Gastrocnemius medialis (tissue), 4 donors: ENCODE measurements at regions not wholly inside any gene's neighbourhood (a gene's known extent, or its start where the extent isn't known, plus 50 kb on each side); places are given as distances from the start of the nearest gene placed in this dataset.

Experiments
- POLR2A ChIP-seq, 2 donors: fragments of 450-650 bp; IDR thresholded peaks; one replicate each; pipeline ENCODE4 v1.6.1; 2017; ENCODE audit warnings: antibody characterized with exemption in 2 of 2, mild to moderate bottlenecking in 2 of 2, moderate library complexity in 2 of 2
- TF ChIP-seq, protein P1 (sequence below), 5 experiments: fragments of 450-650 bp in 3 of 5; fragments of 200-600 bp in 2 of 5; sonication (generic) in 2 of 5; IDR thresholded peaks in 4 of 5; conservative IDR thresholded peaks in 1 of 5; 1 replicate in 4 of 5; 2 replicates in 1 of 5; pipeline ENCODE4 v1.5.1; 2016 to 2019; ENCODE audit warnings: antibody characterized with exemption in 5 of 5, mild to moderate bottlenecking in 3 of 5, moderate library complexity in 3 of 5

GRCh38 chr4:28432348-28433025, 1571.8 kb downstream of the STIM2 start:
- TF ChIP-seq, protein P1, sequence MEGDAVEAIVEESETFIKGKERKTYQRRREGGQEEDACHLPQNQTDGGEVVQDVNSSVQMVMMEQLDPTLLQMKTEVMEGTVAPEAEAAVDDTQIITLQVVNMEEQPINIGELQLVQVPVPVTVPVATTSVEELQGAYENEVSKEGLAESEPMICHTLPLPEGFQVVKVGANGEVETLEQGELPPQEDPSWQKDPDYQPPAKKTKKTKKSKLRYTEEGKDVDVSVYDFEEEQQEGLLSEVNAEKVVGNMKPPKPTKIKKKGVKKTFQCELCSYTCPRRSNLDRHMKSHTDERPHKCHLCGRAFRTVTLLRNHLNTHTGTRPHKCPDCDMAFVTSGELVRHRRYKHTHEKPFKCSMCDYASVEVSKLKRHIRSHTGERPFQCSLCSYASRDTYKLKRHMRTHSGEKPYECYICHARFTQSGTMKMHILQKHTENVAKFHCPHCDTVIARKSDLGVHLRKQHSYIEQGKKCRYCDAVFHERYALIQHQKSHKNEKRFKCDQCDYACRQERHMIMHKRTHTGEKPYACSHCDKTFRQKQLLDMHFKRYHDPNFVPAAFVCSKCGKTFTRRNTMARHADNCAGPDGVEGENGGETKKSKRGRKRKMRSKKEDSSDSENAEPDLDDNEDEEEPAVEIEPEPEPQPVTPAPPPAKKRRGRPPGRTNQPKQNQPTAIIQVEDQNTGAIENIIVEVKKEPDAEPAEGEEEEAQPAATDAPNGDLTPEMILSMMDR (IDR thresholded peaks at IDR 0.05 in 4 of 5, conservative IDR thresholded peaks at IDR 0.05 in 1 of 5), result no peak
- TF ChIP-seq POLR2A (IDR thresholded peaks at IDR 0.05), result no peak
